Putamen (tissue), 1 donor: ENCODE measurements at regions not wholly inside any gene's neighbourhood (a gene's known extent, or its start where the extent isn't known, plus 50 kb on each side); places are given as distances from the start of the nearest gene placed in this dataset.
A peak's percentile ranks its signal among the peaks of the same experiment; 100 is the strongest.
"Not testable (repeated sequence)": the region's sequence is repeated elsewhere in the genome, so short reads cannot be mapped to it uniquely, and the experiment has no call there.

Experiments used
- DNase-seq: peaks from one replicate; pipeline ENCODE4 v3.0.0-alpha.2; 2016; ENCODE audit warnings: low spot score

DNA sequence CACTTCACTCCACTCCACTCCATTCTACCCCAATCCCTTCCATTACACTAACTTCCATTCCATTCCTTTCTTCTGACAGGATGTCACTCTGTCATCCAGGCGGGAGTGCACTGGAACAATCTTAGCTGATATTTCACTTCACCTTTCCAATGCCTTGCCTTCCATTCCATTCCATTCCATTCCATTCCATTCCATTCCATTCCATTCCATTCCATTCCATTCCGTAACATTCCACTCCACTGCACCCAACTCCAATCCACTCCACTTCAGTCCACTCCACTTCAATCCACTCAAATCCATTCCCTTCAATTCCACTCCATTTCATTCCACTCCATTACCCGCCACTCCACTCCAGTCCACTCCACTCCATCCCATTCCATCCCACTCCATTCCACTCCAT, 1099.4 kb downstream of the TSPY10 start:
- peak; percentile 82 for DNase-seq

DNA sequence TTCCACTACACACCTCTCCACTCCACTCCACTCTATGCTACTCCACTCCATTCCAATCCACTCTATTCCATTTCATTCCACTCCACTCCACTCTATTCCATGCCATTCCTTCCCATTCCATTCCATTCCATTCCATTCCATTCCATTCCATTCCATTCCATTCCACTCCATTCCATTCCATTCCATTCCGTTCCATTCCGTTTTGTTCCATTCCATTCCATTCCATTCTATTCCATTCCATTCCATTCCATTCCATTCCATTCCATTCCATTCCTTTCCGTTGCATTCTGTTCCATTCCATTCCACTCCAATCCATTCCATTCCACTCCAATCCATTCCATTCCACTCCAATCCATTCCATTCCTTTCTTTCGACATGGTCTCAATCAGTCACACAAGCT, 1121.1 kb downstream of the TSPY10 start:
- not testable (repeated sequence) for DNase-seq

DNA sequence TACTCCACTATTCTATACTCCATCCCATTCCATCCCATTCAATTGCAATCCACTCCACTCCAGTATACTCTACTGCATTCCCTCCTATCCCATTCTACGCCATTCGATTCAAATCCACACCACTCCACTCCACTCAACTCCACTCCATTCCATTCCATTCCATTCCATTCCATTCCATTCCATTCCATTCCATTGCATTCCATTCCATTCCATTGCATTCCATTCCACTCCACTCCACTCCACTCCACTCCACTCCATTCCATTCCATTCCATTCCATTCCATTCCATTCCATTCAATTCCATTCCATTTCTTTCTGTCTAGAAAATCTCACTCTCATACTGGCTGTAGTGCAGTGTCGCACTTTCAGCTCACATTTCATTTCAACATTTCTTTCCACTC, 1129.4 kb downstream of the TSPY10 start:
- DNase-seq = not testable (repeated sequence)

DNA sequence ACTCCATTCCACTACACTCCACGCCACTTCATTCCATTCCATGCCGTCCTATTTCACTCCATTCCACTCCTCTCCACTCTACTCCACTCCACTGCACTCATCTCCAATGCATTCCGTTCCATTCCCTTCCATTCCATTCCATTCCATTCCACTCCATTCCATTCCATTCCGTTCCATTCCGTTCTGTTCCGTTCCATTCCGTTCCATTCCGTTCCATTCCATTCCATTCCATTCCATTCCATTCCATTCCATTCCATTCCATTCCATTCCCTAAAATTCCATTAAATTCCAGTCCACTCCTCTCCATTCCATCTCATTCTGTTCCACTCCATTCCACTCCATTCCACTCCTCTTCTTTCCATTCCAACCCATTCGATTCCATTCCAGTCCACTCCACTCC, 1139.1 kb downstream of the TSPY10 start:
- no peak for DNase-seq

DNA sequence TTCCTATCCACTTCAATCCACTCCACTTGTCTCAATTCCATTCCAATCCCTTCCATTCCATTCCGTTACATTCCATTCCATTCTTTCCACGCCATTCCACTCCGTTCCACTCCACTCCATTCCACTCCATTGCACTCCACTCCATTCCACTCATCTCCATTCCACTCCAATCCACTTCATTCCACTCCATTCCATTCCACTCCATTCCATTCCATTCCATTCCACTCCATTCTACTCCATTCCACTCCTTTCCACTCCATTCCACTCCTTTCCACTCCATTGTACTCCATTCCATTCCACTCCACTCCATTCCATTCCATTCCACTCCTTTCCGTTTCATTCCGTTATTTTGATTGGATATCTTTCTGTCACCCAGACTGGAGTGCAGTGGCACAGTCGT, 1158.7 kb downstream of the TSPY10 start:
- no peak for DNase-seq
